Fibroblast of lung (primary cell): ENCODE measurements at regions not wholly inside any gene's neighbourhood (a gene's known extent, or its start where the extent isn't known, plus 50 kb on each side); places are given as distances from the start of the nearest gene placed in this dataset.

Source experiments
- DNase-seq, 2 donors: peaks; one replicate each; pipeline versions ENCODE4 v3.0.0 to v3.0.0-alpha.2; 2010; ENCODE audit warnings: low read depth in 2 of 2
- H2AFZ ChIP-seq: 2 replicates; pipeline ENCODE4 v1.5.1; 2012; ENCODE audit warnings: low read length, control low read depth, inconsistent platforms
- H3K27ac ChIP-seq: 2 replicates; pipeline ENCODE4 v1.5.1; 2011; ENCODE audit warnings: low read length, control low read depth; ENCODE audit not compliant: insufficient read depth
- H3K27me3 ChIP-seq: 2 replicates; pipeline ENCODE4 v1.5.1; 2011; ENCODE audit warnings: mild to moderate bottlenecking, low read length; ENCODE audit not compliant: control insufficient read depth, insufficient read depth
- H3K36me3 ChIP-seq: 2 replicates; pipeline ENCODE4 v1.5.1; 2011; ENCODE audit warnings: low read length; ENCODE audit not compliant: control insufficient read depth, insufficient read depth
- H3K4me1 ChIP-seq: 2 replicates; pipeline ENCODE4 v1.5.1; 2011; ENCODE audit warnings: low read length; ENCODE audit not compliant: control insufficient read depth, insufficient read depth; ENCODE audit errors: extremely low read depth
- H3K4me2 ChIP-seq: 2 replicates; pipeline ENCODE4 v1.5.1; 2011; ENCODE audit warnings: low read length, control low read depth; ENCODE audit not compliant: insufficient read depth; ENCODE audit errors: extremely low read depth
- H3K4me3 ChIP-seq, 4 experiments: fragments of 200-600 bp in 1 of 4; sonication (generic) in 1 of 4; replicated peaks in 1 of 4; 2 replicates each; pipeline ENCODE4 v1.5.1; 2011 to 2016; ENCODE audit warnings: low read length in 4 of 4, low read depth in 3 of 4, mild to moderate bottlenecking in 3 of 4, control low read depth in 2 of 4, inconsistent platforms in 1 of 4, mixed read lengths in 1 of 4; ENCODE audit not compliant: insufficient read depth in 1 of 4; ENCODE audit errors: control extremely low read depth in 1 of 4
- H3K79me2 ChIP-seq: 2 replicates; pipeline ENCODE4 v1.5.1; 2012; ENCODE audit warnings: mild to moderate bottlenecking, low read length, inconsistent platforms; ENCODE audit not compliant: control insufficient read depth, insufficient read depth
- H3K9ac ChIP-seq: 2 replicates; pipeline ENCODE4 v1.5.1; 2011; ENCODE audit warnings: mild to moderate bottlenecking, low read length, control low read depth; ENCODE audit not compliant: insufficient read depth
- H3K9me3 ChIP-seq: 2 replicates; pipeline ENCODE4 v1.5.1; 2012; ENCODE audit warnings: low read depth, low read length; ENCODE audit not compliant: control insufficient read depth, insufficient read depth
- H4K20me1 ChIP-seq: 2 replicates; pipeline ENCODE4 v1.5.1; 2011; ENCODE audit warnings: low read length; ENCODE audit not compliant: control insufficient read depth, insufficient read depth; ENCODE audit errors: extremely low read depth
- EZH2 ChIP-seq: IDR thresholded peaks from 2 replicates; pipeline ENCODE4 v1.5.1; 2012; ENCODE audit warnings: low read length, control low read depth, mild to moderate bottlenecking; ENCODE audit errors: missing control alignments
- TF ChIP-seq, protein P1 (sequence below), 2 donors: IDR thresholded peaks in 1 of 2; conservative IDR thresholded peaks in 1 of 2; 1 replicate in 1 of 2; 2 replicates in 1 of 2; pipeline ENCODE4 v1.5.1; 2011 to 2012; ENCODE audit warnings: low read length in 2 of 2, control low read depth in 1 of 2, inconsistent platforms in 1 of 2, low read depth in 1 of 2, mild to moderate bottlenecking in 1 of 2

DNA sequence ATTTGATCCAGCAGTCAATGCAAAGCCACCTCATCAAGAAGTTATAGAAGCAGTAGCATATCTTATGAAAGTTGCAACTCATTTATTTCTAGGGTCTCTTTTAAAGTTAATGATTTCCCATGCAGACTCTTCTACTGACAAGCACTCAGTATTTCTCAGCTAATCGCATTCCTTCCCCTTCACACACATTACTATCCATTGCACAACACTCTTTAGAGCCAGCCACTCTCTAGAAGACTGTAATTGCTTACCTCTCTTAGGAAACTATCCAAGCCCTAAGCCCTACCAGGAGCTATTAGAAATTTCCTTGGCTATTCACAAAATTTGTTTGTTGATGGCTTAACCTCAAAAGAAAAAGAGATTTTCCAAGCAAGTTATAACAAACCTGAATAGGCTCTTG, 106.0 kb downstream of the ADAMTS1 start:
- Histone ChIP-seq H3K4me1 (no peaks in the 10 kb centered on the region), H4K20me1 (no peaks in the 10 kb centered on the region), H3K79me2 (no peaks in the 10 kb centered on the region), H3K27me3 (no peaks in the 10 kb centered on the region), H3K9ac (no peak overlapping the region), H3K4me2 (no peak overlapping the region), H3K9me3 (no peaks in the 10 kb centered on the region), H3K4me3 (no peak overlapping the region), H3K27ac (no peak overlapping the region), H3K36me3 (no peaks in the 10 kb centered on the region), H2AFZ (no peak overlapping the region)
- TF ChIP-seq EZH2 = no peak
- TF ChIP-seq, protein P1, sequence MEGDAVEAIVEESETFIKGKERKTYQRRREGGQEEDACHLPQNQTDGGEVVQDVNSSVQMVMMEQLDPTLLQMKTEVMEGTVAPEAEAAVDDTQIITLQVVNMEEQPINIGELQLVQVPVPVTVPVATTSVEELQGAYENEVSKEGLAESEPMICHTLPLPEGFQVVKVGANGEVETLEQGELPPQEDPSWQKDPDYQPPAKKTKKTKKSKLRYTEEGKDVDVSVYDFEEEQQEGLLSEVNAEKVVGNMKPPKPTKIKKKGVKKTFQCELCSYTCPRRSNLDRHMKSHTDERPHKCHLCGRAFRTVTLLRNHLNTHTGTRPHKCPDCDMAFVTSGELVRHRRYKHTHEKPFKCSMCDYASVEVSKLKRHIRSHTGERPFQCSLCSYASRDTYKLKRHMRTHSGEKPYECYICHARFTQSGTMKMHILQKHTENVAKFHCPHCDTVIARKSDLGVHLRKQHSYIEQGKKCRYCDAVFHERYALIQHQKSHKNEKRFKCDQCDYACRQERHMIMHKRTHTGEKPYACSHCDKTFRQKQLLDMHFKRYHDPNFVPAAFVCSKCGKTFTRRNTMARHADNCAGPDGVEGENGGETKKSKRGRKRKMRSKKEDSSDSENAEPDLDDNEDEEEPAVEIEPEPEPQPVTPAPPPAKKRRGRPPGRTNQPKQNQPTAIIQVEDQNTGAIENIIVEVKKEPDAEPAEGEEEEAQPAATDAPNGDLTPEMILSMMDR (conservative IDR thresholded peaks at IDR 0.05 in 1 of 2, IDR thresholded peaks at IDR 0.05 in 1 of 2; ENCODE audit: low read depth in 1 of 2, low read length in 2 of 2) = no peak
- peak in 1 of 2 donors; percentile 57 for DNase-seq

DNA sequence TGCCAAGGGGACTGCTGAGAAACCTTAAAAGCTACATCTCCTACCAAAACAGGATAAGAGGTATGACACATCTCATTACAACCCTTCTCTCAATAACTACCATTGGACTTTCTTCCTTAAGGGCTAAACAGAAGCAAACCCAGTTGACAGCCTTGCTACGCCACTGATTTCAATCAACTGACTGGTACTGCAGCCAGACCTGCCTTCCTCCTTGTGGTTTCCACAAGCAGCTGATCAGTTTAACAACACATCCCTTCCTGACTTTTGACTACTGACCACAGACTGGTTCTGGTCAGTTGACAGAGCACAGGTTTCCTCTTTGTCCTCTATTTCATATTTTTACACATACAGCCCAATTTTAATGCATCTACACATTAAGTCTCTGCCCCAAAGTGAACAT, 108.8 kb downstream of the ADAMTS1 start:
- no peak for DNase-seq
- Histone ChIP-seq H3K36me3 (no peaks in the 10 kb centered on the region), H3K4me3 (no peak overlapping the region), H3K4me2 (no peak overlapping the region), H3K9me3 (no peaks in the 10 kb centered on the region), H3K4me1 (no peaks in the 10 kb centered on the region), H2AFZ (no peak overlapping the region), H4K20me1 (no peaks in the 10 kb centered on the region), H3K9ac (no peak overlapping the region), H3K79me2 (no peaks in the 10 kb centered on the region), H3K27ac (no peak overlapping the region), H3K27me3 (no peaks in the 10 kb centered on the region)
- TF ChIP-seq, protein P1 (conservative IDR thresholded peaks at IDR 0.05 in 1 of 2, IDR thresholded peaks at IDR 0.05 in 1 of 2; ENCODE audit: low read depth in 1 of 2, low read length in 2 of 2) = no peak
- no peak for TF ChIP-seq EZH2

DNA sequence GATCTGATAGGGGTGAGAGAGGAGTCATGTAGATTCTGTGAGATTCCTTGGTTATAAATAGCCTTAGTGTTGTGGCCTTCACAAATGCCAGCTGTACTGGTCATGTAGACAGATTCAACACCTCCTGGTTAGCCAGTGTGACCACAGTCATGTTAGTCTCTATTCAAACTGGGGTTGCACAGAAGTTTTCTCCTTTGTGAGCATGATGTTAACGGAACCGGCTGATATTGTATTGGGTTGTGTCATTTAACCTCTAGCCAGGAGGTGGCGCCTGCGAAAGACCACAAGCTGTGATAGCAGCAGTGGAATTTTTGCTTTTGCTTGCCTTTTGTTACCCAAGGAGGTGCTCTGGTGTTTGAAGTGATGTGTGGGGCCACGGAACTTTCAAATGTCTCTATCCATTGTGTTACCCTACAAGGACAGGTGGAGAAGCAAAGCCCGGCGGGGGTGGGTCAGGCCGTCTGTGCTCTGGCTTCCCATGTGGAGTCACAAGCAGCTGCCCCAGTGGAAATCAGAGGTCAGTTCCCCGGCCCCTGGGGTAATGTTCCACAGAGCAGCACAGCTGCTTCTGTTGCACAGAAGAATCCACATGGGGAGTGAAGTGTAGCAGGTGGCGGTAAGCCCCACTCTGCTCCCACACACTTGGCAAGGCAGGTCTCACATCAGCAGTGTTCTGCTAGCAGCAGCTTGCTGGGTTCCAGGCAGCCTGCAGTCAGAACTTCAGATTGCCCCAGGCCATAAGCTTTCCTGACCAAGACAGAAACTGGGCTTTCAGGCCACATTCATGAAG, 112.6 kb downstream of the ADAMTS1 start:
- Histone ChIP-seq H3K4me2 (no peak overlapping the region), H2AFZ (no peak overlapping the region), H4K20me1 (no peaks in the 10 kb centered on the region), H3K4me1 (no peaks in the 10 kb centered on the region), H3K27ac (no peak overlapping the region), H3K9me3 (no peaks in the 10 kb centered on the region), H3K36me3 (no peaks in the 10 kb centered on the region), H3K9ac (no peak overlapping the region), H3K4me3 (no peak overlapping the region), H3K79me2 (no peaks in the 10 kb centered on the region), H3K27me3 (no peaks in the 10 kb centered on the region)
- TF ChIP-seq, protein P1 (conservative IDR thresholded peaks at IDR 0.05 in 1 of 2, IDR thresholded peaks at IDR 0.05 in 1 of 2; ENCODE audit: low read depth in 1 of 2, low read length in 2 of 2) = peak; percentile 60 to 74
- TF ChIP-seq EZH2 = no peak
- DNase-seq = peak; percentile 40 to 62
